ENCODE measurements at regions not wholly inside any gene's neighbourhood (a gene's known extent, or its start where the extent isn't known, plus 50 kb on each side); places are given as distances from the start of the nearest gene placed in this dataset.

- TF ChIP-seq SUZ12 (IDR thresholded peaks at IDR 0.05; ENCODE audit: extremely low read depth, insufficient read depth, insufficient read length), result no peak
- no peak for TF ChIP-seq ZNF274 (IDR thresholded peaks at IDR 0.05; ENCODE audit: low read depth, low read length)
Measured at GRCh38 chr12:111124183-111124582, 203.8 kb upstream of the MYL2 start.
